ENCODE measurements at regions not wholly inside any gene's neighbourhood (a gene's known extent, or its start where the extent isn't known, plus 50 kb on each side); places are given as distances from the start of the nearest gene placed in this dataset.

- TF ChIP-seq EZH2 (IDR thresholded peaks at IDR 0.05; ENCODE audit: insufficient read depth, poor library complexity, severe bottlenecking) (no peak), EZH2phosphoT487 (IDR thresholded peaks at IDR 0.05; ENCODE audit: insufficient read depth, low read depth) (no peak)
- no peak for DNase-seq
- no peak overlapping the region for H3K4me2 ChIP-seq (ENCODE audit: unreplicated experiment)
- WGBS, 2 experiments (ENCODE audit: low coverage in 1 of 2, low lambda C conversion rate in 2 of 2, missing lambda C conversion rate in 2 of 2) = 6 to 20% methylated on average over 1 of the region's 1 CpG
- H3K27me3 ChIP-seq (replicated peaks; ENCODE audit: insufficient read depth) = no peaks in the 10 kb centered on the region
- in situ Hi-C loops (cut with MboI) = no loop called here
- no peak overlapping the region for H3K4me3 ChIP-seq
- no peaks in the 10 kb centered on the region for H3K4me1 ChIP-seq (ENCODE audit: insufficient read depth)
- H4K20me1 ChIP-seq (ENCODE audit: insufficient read depth) = no peaks in the 10 kb centered on the region
- no peaks in the 10 kb centered on the region for H3F3A ChIP-seq (ENCODE audit: insufficient read depth)
- H3K9me3 ChIP-seq (ENCODE audit: low read depth) = no peaks in the 10 kb centered on the region
- H3K27ac ChIP-seq = no peak overlapping the region
- H3K9me2 ChIP-seq (ENCODE audit: insufficient read depth) = no peaks in the 10 kb centered on the region
- no peaks in the 10 kb centered on the region for H3K36me3 ChIP-seq (ENCODE audit: low read depth)
- no peaks in the 10 kb centered on the region for H3K79me2 ChIP-seq (ENCODE audit: insufficient read depth)
- no peak overlapping the region for H2AFZ ChIP-seq
- no peak overlapping the region for H3K9ac ChIP-seq
Measured at GRCh38 chr4:35684755-35685154, 559.6 kb downstream of the ARAP2 start.

GRCh38 chr4:35689870-35690269 is 554.4 kb downstream of the ARAP2 start:
- 35 to 55% methylated on average over 1 of the region's 1 CpG for WGBS, 2 experiments (ENCODE audit: low coverage in 1 of 2, low lambda C conversion rate in 2 of 2, missing lambda C conversion rate in 2 of 2)
- no peaks in the 10 kb centered on the region for H3K27me3 ChIP-seq (replicated peaks; ENCODE audit: insufficient read depth)
- DNase-seq = no peak
- no peak overlapping the region for H3K27ac ChIP-seq
- in situ Hi-C loops (cut with MboI) = no loop called here
- H3K9me3 ChIP-seq (ENCODE audit: low read depth) = no peaks in the 10 kb centered on the region
- H2AFZ ChIP-seq = no peak overlapping the region
- no peaks in the 10 kb centered on the region for H3K79me2 ChIP-seq (ENCODE audit: insufficient read depth)
- H3F3A ChIP-seq (ENCODE audit: insufficient read depth) = no peaks in the 10 kb centered on the region
- no peaks in the 10 kb centered on the region for H3K9me2 ChIP-seq (ENCODE audit: insufficient read depth)
- no peaks in the 10 kb centered on the region for H3K36me3 ChIP-seq (ENCODE audit: low read depth)
- no peaks in the 10 kb centered on the region for H3K4me1 ChIP-seq (ENCODE audit: insufficient read depth)
- H3K9ac ChIP-seq = no peak overlapping the region
- TF ChIP-seq EZH2 (IDR thresholded peaks at IDR 0.05; ENCODE audit: insufficient read depth, poor library complexity, severe bottlenecking) (no peak), EZH2phosphoT487 (IDR thresholded peaks at IDR 0.05; ENCODE audit: insufficient read depth, low read depth) (no peak)
- no peak overlapping the region for H3K4me2 ChIP-seq (ENCODE audit: unreplicated experiment)
- no peak overlapping the region for H3K4me3 ChIP-seq
- H4K20me1 ChIP-seq (ENCODE audit: insufficient read depth) = no peaks in the 10 kb centered on the region

DNA sequence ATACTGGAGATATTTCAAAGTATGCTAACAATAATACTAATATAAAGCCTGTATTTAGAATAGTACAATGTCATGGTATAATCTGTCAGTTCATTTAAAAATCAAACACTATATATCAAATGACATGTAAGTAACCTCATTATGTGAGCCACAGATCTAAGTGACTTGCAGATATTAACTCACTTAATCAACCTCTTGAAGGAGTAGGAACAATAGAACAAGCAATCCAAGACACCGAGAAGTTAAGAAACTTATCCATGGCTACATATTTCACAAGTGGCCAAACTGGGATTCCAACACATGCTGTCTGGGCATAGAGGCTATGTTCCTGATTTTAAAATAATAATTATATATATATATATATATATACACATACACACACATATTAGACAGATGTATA is 554.0 kb downstream of the ARAP2 start:
- no peak overlapping the region for H3K27ac ChIP-seq
- 35 to 51% methylated on average over 1 of the region's 1 CpG for WGBS, 2 experiments (ENCODE audit: low coverage in 1 of 2, low lambda C conversion rate in 2 of 2, missing lambda C conversion rate in 2 of 2)
- H2AFZ ChIP-seq = no peak overlapping the region
- H3K4me2 ChIP-seq (ENCODE audit: unreplicated experiment) = no peak overlapping the region
- TF ChIP-seq EZH2 (IDR thresholded peaks at IDR 0.05; ENCODE audit: insufficient read depth, poor library complexity, severe bottlenecking) (no peak), EZH2phosphoT487 (IDR thresholded peaks at IDR 0.05; ENCODE audit: insufficient read depth, low read depth) (no peak)
- no peaks in the 10 kb centered on the region for H3F3A ChIP-seq (ENCODE audit: insufficient read depth)
- no peaks in the 10 kb centered on the region for H3K9me2 ChIP-seq (ENCODE audit: insufficient read depth)
- DNase-seq = no peak
- no peak overlapping the region for H3K9ac ChIP-seq
- H3K36me3 ChIP-seq (ENCODE audit: low read depth) = no peaks in the 10 kb centered on the region
- H4K20me1 ChIP-seq (ENCODE audit: insufficient read depth) = no peaks in the 10 kb centered on the region
- H3K4me1 ChIP-seq (ENCODE audit: insufficient read depth) = no peaks in the 10 kb centered on the region
- in situ Hi-C loops (cut with MboI) = no loop called here
- H3K79me2 ChIP-seq (ENCODE audit: insufficient read depth) = no peaks in the 10 kb centered on the region
- no peak overlapping the region for H3K4me3 ChIP-seq
- H3K27me3 ChIP-seq (replicated peaks; ENCODE audit: insufficient read depth) = no peaks in the 10 kb centered on the region
- no peaks in the 10 kb centered on the region for H3K9me3 ChIP-seq (ENCODE audit: low read depth)

GRCh38 chr4:35695003-35695402 is 549.3 kb downstream of the ARAP2 start:
- Histone ChIP-seq H4K20me1 (ENCODE audit: insufficient read depth) (no peaks in the 10 kb centered on the region), H3K9me3 (ENCODE audit: low read depth) (no peaks in the 10 kb centered on the region), H2AFZ (no peak overlapping the region), H3K9ac (no peak overlapping the region), H3K4me1 (ENCODE audit: insufficient read depth) (no peaks in the 10 kb centered on the region), H3K4me3 (no peak overlapping the region), H3F3A (ENCODE audit: insufficient read depth) (no peaks in the 10 kb centered on the region), H3K9me2 (ENCODE audit: insufficient read depth) (no peaks in the 10 kb centered on the region), H3K36me3 (ENCODE audit: low read depth) (no peaks in the 10 kb centered on the region), H3K79me2 (ENCODE audit: insufficient read depth) (no peaks in the 10 kb centered on the region), H3K4me2 (ENCODE audit: unreplicated experiment) (no peak overlapping the region), H3K27me3 (replicated peaks; ENCODE audit: insufficient read depth) (no peaks in the 10 kb centered on the region), H3K27ac (no peak overlapping the region)
- 30 to 33% methylated on average over 3 of the region's 3 CpGs for WGBS, 2 experiments (ENCODE audit: low coverage in 1 of 2, low lambda C conversion rate in 2 of 2, missing lambda C conversion rate in 2 of 2)
- TF ChIP-seq EZH2phosphoT487 (IDR thresholded peaks at IDR 0.05; ENCODE audit: insufficient read depth, low read depth) (no peak), EZH2 (IDR thresholded peaks at IDR 0.05; ENCODE audit: insufficient read depth, poor library complexity, severe bottlenecking) (no peak)
- no peak for DNase-seq
- in situ Hi-C loops (cut with MboI) = no loop called here

- Histone ChIP-seq H3K4me2 (ENCODE audit: unreplicated experiment) (no peak overlapping the region), H3K4me1 (ENCODE audit: insufficient read depth) (no peaks in the 10 kb centered on the region), H3F3A (ENCODE audit: insufficient read depth) (no peaks in the 10 kb centered on the region), H3K36me3 (ENCODE audit: low read depth) (no peaks in the 10 kb centered on the region), H3K79me2 (ENCODE audit: insufficient read depth) (no peaks in the 10 kb centered on the region), H3K4me3 (no peak overlapping the region), H3K27me3 (replicated peaks; ENCODE audit: insufficient read depth) (no peaks in the 10 kb centered on the region), H3K27ac (no peak overlapping the region), H4K20me1 (ENCODE audit: insufficient read depth) (no peaks in the 10 kb centered on the region), H2AFZ (no peak overlapping the region), H3K9me2 (ENCODE audit: insufficient read depth) (no peaks in the 10 kb centered on the region), H3K9ac (no peak overlapping the region), H3K9me3 (ENCODE audit: low read depth) (no peaks in the 10 kb centered on the region)
- 5 to 7% methylated on average over 2 of the region's 2 CpGs for WGBS, 2 experiments (ENCODE audit: low coverage in 1 of 2, low lambda C conversion rate in 2 of 2, missing lambda C conversion rate in 2 of 2)
- DNase-seq = no peak
- in situ Hi-C loops (cut with MboI) = no loop called here
- no peak for TF ChIP-seq EZH2phosphoT487 (IDR thresholded peaks at IDR 0.05; ENCODE audit: insufficient read depth, low read depth)
- no peak for TF ChIP-seq EZH2 (IDR thresholded peaks at IDR 0.05; ENCODE audit: insufficient read depth, poor library complexity, severe bottlenecking)
Measured at GRCh38 chr4:35695421-35695820, 548.9 kb downstream of the ARAP2 start.
